TTC549 (cell line): ENCODE measurements at regions not wholly inside any gene's neighbourhood (a gene's known extent, or its start where the extent isn't known, plus 50 kb on each side); places are given as distances from the start of the nearest gene placed in this dataset.

ENCODE experiments used
- FAIRE-seq: peaks from 2 replicates; lab custom pipeline; 2012; peaks lifted over from hg19 to GRCh38; lab: Jason Lieb, UNC

DNA sequence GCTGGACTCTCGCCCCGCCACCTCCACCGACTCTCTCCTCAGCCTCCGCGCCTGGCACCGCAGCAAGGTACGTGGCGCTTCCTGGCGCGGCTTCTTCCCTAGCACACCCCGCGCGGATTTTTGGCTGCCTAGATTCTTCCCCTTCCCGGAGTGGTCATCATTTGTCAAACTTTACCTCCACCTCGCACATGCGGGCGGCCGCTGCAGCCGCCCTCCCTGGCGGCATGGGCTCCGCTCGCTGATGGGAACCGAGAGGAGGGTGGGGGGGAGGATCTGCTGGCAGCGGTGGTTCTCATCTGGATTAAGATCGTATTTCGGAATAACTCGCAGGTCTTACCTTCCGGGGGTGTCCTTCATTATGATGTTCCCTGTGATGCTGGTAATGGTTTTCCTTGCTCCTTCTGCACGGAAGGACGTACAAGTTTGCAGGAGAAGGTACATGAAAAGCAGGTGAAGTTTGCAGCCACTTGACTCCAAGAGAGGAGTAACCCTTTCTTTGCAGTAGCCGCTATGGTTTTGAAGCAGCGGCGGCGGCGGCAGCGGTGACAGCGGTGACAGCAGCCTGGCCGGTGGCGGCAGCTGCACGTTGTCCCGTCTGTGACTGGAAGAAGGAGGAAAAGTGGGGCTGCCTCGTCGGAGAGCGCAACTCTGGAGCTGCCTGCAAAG, 2183.9 kb upstream of the TENM3 start:
- no peak for FAIRE-seq

DNA sequence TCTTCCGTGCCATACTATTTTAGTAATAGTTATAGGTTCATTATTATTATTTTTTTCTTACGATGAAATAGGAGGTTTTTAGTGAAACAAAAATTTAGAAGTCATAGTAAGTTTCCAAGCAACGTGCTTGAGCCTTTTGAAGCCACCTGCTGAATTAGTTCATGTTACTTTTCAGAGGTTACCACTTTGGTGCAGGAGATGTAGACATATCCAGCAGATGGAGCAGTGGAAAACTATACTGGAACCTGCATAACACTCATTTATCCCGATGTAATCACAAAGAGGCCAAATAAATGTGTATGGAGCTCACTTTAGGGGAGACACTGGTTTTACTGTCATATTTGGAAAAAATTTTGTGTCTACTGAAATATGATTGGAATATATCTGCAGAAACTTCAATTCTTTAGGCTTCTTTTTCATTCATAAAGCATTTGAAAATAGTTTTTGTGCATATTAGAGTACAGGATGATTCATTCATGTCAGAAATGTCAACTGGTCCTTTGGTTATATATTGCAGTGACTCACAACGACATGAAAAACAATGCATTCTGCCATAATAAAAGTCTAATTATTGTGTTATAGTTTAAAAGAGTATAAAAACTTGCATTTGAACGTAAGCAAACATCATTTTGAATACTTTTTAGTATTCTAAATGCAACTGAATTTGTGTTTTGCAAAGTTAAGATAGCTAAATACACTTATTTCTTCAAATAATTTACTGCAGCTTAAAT, 2182.9 kb upstream of the TENM3 start:
- FAIRE-seq = no peak

DNA sequence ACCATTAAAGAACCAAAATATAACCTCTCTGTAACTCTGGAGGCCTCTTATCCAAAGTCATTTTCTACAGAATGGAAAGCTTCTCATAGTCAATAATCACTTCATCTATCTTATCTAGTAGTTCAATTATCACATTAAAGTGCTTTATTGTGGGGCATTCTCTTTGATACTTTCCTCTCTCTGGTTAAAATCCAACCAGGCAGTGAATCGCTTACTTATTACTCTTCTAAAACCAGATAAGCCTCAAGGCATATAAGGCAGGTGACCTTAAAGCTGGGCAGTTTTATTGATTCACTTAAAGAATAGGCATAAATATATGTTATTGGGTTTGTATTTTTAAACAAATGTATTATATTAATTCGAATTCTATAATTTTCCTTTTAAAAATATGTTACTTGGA, 2162.1 kb upstream of the TENM3 start:
- FAIRE-seq = no peak

DNA sequence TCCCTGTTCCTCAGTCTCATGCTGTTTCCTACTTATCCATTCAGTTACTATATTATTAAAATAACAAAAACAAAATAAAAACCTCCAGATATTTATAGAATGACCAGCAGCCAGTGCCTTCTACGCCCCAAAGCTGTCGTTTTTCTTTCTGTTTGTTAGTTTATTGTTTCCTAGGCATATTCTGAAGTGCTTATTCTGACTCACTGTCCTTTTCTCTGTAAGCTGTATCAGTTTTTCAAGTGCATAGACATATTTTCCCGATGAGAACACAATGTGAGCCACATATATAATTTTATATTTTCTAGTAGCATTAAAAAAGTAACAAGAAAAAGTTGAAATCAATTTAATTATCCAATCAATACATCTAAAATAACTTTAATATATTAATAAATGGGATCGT, 2158.6 kb upstream of the TENM3 start:
- no peak for FAIRE-seq

DNA sequence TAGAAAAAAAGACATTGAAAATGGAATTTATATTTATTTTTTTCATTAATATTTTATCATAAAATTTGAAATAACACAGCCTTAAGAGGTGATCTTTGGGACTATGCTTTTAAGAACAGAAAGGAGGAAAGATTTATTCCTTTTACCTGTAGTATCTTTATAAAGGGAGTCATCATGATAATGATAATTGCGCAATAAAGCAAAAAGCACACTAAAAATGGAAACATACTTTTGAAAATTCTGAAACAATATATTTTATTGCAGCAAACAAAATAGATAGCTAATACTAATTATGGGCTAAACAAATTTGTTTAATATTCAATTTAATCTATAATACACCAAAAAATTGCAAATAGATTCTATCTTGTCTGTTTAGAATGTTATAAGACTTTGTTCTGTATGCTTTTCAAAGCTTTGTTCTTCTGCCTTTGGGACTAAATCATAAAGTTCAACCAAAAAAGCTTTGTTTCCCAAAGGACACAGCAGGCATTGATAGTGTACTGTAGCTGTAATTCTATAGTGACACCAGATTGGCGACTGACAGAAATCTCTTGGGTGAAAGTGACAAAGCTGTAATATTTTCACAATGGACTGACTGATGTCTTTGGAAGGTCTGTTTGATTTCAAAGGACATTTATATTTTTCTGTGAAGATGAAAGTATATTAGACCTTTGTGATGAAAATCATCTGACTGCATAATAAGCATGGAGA, 2156.6 kb upstream of the TENM3 start:
- FAIRE-seq = no peak

DNA sequence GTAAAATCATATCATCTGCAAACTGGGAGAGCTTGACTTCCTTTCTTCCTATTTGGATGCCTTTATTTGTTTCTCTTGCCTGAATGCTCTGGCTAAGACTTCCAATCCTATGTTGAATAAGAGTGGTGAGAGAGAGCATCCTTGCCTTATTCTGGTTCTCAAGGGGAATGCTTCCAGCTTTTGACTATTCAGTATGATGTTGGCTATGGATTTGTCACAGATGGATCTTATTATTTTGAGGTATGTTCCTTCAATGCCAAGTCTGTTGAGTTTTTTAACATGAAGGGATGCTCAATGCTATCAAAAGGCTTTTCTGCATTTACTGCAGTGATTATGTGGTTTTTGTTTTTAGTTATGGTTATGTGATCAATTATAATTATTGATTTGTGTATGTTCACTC, 2144.6 kb upstream of the TENM3 start:
- no peak for FAIRE-seq

DNA sequence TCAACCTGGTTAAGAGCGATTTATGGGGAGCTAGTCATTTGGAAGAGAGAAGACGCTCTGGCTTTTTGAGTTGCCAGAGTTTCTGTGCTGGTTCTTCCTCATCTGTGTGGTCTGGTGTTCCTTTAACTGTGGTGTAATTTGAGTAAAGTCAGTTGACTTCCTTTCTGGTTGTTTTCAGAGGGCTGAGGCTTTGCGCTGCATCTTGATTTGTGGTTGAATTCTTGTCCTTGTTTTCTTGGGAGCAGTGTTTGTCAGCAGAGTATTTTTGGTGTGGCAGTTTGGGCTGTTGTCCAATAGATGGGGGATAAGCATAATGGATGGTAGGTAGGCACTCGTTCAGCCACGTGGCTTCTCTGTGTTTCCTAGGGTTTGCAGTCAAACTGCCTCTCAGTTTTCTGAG, 2143.2 kb upstream of the TENM3 start:
- FAIRE-seq = no peak

DNA sequence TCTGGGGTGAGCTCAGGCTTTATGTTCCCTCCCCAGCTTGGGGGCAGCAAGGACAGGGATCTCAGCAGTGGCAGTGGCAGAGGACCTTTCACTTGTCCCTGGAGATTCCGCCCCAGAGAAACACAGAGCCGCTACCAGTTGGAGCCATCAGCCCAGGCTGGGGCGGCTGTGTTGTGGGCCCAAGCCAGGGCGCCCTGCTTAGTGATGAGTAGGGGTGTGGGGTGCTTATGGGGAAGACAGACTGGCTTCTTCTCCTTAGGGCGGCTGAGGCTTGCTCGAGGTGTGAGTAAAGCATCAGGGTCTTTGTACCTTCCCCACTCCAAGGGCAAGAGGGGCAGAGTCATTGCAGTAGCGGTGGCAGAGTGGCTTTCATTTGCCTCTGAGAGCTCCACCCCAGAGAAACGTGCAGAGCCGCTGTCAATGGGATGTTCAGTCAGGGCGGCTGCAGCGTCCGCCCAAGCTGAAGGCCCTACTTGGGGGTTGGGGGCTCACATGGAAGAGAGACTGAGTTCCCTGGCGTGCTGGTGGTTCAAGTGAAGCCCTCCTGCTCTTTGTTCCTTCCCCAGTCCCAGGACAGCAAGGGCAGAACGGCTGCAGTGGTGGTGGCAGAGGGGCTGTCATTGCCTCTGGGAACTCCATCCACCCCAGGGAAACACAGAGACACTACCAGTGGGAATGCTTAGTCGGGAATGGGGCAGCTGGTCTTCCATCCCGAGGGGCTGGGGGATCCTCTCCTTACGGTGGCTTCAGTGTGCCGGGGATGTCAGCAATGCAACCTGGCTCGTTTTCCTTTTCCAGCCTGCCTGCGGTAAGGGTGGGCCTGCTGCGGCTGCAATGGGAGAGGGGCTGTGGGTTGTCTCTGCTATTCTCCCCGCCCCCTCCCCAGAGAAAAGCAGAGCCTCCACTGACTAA, 2142.5 kb upstream of the TENM3 start:
- FAIRE-seq = no peak

DNA sequence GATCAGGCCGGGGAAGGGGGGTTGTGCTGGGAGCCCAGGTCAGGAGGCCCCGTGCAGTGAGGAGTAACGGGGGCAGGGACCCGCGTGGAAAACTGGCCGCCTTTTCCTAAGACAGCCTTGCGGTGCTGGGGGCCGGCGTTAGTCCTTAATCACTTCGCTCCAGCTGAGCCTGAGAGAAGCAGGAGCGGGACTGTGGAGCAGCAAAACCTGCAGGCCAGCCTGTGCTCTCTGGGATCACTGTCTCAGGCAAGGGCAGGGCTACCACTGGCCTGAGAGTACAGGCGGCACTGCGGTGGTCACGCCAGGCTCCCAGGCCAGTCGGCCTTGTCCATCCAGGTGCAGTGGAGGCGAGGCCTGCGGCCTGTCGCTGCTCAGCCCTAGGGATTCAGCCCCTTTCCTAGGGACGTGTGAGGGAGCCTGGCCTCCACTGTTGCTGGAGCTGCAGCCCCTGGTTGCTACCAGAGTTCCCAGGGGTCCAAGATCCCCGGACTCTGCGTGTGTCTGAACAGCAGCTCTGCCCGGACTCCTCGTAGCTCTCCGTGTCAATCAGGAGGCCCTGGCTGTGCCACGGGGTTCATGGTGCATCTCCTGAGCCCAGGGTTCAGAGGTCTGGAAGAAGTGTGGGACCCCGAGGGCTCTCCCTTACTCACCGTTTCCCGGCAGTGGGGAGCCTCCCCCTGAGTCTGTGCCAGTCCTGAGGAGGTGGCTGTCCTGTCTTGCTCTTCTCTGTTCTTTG, 2141.7 kb upstream of the TENM3 start:
- no peak for FAIRE-seq

DNA sequence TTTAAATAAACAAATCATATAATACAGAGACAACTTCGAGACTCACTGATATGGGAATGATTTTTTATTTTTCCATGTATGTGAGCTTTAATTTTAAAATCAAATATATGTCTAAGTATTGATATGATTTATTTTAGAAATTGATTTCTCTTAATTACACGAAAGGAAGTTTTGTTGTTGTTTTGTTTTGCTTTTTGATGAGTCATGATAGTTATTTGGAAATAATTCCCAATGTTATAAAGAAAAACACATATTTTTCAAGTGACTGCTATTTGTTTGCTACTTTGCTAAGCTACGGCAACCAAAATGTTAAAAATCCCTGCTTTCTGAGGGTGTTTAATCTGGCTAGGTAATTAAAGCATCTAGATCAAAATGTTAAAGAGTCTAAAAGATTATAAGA, 2139.4 kb upstream of the TENM3 start:
- no peak for FAIRE-seq

DNA sequence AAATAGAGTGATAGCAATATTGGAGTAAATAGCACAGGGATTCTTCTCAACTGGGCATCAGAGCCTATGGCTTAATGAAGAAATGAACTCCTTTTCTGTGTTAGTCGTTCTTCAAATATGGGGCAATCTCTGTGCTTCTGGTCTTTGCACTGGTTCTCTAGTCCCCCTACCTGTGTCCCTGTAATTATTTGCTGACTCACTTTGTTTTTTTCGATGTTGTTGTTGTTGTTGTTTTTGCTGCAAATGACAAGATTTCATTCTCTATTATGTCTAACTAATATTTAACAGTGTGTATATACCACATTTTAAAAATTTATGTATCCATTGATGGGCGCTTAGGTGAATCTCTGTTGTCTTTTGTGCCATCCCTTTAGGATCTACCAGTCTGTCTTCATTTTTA, 2137.8 kb upstream of the TENM3 start:
- no peak for FAIRE-seq

DNA sequence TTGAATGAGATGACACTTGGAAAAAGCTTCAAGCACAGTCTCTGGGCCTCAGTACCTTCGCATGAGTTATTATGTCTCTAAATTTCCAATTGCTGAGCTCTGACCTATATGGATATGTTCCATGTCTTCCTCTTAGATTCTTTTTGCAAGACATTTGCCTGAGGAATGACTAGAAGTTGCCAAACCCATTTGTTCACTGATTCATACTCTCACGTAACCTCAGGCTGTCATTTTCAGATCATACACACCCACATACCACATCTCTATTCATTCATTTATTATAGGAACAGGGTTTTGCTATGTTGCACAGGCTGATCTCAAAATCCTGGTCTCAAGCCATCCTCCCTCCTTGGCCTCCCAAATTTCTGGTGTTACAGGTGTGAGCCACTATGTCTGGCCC, 2137.1 kb upstream of the TENM3 start:
- no peak for FAIRE-seq

DNA sequence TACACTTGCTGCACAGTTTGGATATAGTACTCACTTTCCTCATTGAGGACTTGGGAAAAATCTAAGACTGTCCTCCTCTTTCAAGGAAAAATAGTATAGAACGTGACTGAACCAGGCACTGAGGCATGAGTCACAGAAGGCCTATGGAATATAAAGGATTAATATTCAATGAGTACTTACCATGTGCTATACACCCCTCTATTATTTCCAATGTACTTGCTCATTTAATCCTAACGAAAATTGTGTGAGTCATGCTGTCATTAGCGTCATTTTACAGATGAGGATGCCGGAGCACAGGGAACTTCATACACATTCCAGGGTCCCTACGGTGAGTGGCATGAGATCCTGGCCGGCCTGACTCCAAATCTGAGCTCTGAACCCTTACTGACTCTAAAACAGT, 2136.2 kb upstream of the TENM3 start:
- FAIRE-seq = no peak

DNA sequence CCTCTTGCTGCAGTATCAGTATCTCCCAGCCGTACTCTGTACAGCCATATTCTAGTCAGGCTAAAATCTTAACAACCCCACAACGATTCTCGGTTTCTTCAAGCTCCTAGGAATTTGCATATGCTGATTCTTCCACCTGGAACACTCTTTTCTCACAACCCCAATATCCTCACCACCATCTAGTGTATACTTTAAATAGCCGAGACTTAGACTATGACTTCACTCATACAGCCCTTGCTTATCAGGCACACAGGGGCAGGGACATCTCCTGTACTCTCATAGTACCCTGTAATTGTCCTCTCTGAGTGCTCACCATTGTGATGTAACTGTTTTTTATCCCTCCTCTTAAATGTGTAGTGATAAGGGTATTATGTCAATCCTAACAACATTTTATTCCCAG, 2126.4 kb upstream of the TENM3 start:
- no peak for FAIRE-seq

DNA sequence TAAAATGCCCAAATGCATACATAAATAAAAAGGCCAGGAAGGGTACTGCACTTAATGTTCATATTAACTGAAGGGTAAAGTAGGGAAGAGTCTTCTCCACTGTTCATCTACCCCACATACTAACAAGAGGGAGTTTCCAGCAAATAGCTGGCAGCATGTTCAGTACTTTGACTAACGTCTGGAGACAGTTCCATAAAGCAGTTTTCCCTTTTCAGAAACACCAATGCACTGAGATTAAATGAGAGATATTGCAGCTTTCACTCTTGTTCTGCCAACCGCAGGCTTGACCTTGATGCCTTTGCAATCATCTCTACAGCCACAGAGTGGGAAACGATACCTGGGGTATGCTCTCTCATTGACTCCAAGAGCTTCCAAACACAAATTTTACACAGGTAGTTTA, 2123.1 kb upstream of the TENM3 start:
- FAIRE-seq = no peak

DNA sequence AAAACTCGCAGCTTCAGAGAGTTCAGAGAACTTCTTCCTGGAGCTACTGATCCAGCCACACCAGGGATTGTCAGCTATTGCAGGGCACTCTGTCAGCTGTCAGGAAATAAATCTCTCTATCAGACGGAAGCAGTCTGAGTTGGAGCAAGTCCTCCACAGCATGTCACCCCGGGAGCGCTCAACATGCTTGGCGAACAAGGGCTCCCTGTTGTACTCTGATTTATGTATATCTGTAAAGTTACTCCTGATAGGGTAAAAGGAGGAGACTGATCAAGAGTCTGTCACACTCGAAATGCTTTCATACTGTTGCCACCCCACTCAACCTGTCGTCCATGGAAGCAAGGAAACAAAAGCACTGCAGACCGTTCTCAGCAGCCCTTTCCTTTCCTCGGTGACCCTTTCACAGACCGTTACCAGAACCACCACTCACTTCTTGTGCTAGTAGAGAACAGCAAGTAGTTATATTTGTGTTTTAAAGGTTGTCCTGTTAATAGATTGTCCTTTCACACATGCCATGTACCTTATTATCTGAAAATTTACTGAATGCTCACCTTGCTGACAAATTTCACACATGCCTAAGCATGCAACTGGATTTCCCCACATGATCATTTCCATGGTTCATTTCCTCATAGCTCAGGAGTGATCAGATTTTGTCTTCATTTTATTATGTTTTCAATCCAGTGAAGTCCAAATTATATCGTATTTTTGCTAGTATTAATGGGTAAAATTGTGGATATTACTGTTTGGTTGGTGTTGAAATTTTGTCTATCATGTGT, 2108.9 kb upstream of the TENM3 start:
- FAIRE-seq = no peak

DNA sequence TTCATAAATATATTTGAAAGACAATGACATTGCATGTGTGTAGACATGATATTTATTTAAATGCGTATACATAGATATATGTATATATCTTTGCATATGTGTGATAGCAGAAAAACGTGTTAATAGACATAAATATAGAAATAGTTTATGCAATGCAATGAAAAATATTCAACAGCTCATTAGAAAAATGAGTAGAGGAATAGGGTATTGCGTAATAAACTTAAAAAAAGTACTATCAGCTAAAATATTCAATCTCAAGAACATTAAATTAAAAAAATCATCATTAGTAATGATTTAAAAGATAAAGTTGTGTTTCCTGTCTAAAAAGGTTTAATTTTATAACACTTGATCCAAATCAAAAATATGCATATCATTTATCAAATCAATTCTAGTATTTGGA, 2101.5 kb upstream of the TENM3 start:
- FAIRE-seq = no peak

DNA sequence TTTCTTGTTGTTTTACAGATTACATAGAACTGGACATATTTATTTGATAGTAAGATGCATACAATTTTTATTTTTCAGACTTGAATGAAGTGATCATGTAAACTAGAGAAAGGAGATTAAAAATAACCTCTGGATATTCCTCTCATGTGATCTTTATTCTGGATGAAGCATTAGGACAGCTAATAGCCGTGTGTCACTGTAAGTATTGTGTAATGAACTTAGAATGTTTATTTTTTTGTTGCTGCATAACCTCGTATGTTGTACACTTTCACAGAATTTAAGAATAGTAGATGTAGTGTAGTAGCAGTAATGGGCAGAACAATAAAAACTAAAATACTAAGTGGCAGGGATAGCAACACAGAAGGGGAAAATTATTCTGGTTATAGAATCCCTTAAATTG, 2094.5 kb upstream of the TENM3 start:
- no peak for FAIRE-seq

DNA sequence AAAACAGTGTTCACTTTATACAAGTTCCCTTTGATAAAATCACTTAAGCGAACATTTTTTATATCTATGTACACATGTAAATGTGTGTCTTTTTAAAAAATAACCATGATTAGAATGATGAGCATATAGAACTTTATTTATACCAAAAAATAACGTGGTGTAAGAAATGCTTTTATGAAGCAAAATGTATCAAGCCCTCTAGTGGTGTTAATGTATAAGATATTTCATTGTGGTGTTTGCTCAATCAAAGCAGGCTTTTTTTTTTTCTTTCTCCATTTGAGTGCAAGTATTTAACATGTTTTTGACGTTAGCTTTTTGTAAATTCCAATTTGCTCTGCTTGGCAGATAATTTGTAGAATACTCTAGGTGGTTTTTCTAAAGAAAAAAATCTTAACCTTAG, 2092.4 kb upstream of the TENM3 start:
- no peak for FAIRE-seq

DNA sequence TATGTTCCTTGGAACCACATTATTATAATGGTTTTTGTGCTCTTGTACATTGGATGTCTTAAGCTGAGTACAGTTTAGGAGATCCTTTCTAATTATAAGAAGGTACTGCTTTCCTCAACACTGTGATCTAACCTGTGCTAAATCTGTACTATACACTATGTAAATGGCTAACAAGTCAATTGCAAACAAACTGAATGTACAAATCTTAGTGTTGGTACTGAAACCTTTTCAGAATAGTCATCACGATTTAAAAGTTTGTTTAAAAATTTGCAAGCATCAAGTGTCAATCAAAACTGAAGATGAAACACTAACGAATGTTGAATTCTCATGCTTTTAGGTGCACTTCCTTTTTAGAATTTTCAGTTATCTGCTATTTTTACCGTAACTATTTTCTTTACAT, 2090.4 kb upstream of the TENM3 start:
- FAIRE-seq = no peak

DNA sequence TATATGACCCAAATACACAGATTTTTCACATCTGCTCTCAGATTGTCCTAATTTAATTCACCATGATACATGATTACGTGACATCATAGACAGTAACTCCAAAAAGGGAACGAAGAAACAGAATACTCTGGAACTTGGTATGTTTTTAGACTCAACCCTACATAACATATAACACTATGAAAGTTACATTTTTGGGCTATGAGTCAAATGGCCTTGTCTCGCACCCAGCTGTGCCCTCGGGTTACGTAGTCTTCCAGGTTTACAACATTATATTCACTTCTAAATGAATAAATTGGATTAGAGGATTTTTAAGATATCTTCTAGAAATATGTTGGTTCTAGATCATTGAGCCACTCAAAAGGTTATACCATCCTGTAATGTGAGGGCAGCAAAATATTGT, 2089.6 kb upstream of the TENM3 start:
- FAIRE-seq = no peak
